Mucosa of rectum (tissue), 2 donors: ENCODE measurements at regions not wholly inside any gene's neighbourhood (a gene's known extent, or its start where the extent isn't known, plus 50 kb on each side); places are given as distances from the start of the nearest gene placed in this dataset.
"Not testable (repeated sequence)": the region's sequence is repeated elsewhere in the genome, so short reads cannot be mapped to it uniquely, and the experiment has no call there.

ENCODE experiments used
- H3K27ac ChIP-seq, 2 donors: one replicate each; pipeline ENCODE4 v1.7.0; 2013; ENCODE audit warnings: inconsistent platforms in 2 of 2, low read depth in 2 of 2, low read length in 2 of 2
- H3K27me3 ChIP-seq, 2 donors: one replicate each; pipeline ENCODE4 v1.7.0; 2013; ENCODE audit warnings: low read length in 2 of 2; ENCODE audit not compliant: control insufficient read depth in 2 of 2, insufficient read depth in 2 of 2
- H3K36me3 ChIP-seq, 2 donors: one replicate each; pipeline ENCODE4 v1.7.0; 2013; ENCODE audit warnings: low read length in 2 of 2; ENCODE audit not compliant: control insufficient read depth in 2 of 2, insufficient read depth in 2 of 2
- H3K4me1 ChIP-seq, 2 donors: one replicate each; pipeline ENCODE4 v1.7.0; 2013; ENCODE audit warnings: low read length in 2 of 2, mild to moderate bottlenecking in 1 of 2; ENCODE audit not compliant: control insufficient read depth in 2 of 2, insufficient read depth in 2 of 2
- H3K4me3 ChIP-seq, 2 donors: one replicate each; pipeline ENCODE4 v1.7.0; 2013; ENCODE audit warnings: low read length in 2 of 2
- H3K9ac ChIP-seq, 2 donors: one replicate each; pipeline ENCODE4 v1.7.0; 2013; ENCODE audit warnings: low read length in 2 of 2, low read depth in 1 of 2, mild to moderate bottlenecking in 1 of 2
- H3K9me3 ChIP-seq, 2 donors: one replicate each; pipeline ENCODE4 v1.7.0; 2013; ENCODE audit warnings: low read length in 2 of 2; ENCODE audit not compliant: control insufficient read depth in 2 of 2
- donor health status: healthy.
- donor health status: Normal muscosa, but diverticular disease.

GRCh38 chr12:58310368-58310767 is 369.0 kb downstream of the ATP23 start:
- Histone ChIP-seq H3K9ac (no peak overlapping the region), H3K4me1 (no peaks in the 10 kb centered on the region), H3K27me3 (no peaks in the 10 kb centered on the region), H3K9me3 (no peaks in the 10 kb centered on the region), H3K4me3 (no peak overlapping the region), H3K36me3 (no peaks in the 10 kb centered on the region), H3K27ac (no peak overlapping the region)

- H3K9me3 ChIP-seq, result no peaks in the 10 kb centered on the region
- H3K4me1 ChIP-seq, result no peaks in the 10 kb centered on the region
- H3K36me3 ChIP-seq, result no peaks in the 10 kb centered on the region
- H3K27me3 ChIP-seq, result no peaks in the 10 kb centered on the region
- H3K4me3 ChIP-seq, result no peak overlapping the region
- no peak overlapping the region for H3K27ac ChIP-seq
- no peak overlapping the region for H3K9ac ChIP-seq
Measured at GRCh38 chr12:58310809-58311622, 369.6 kb downstream of the ATP23 start.

- no peaks in the 10 kb centered on the region for H3K27me3 ChIP-seq
- no peak overlapping the region for H3K4me3 ChIP-seq
- no peaks in the 10 kb centered on the region for H3K9me3 ChIP-seq
- H3K27ac ChIP-seq, result no peak overlapping the region
- H3K9ac ChIP-seq, result no peak overlapping the region
- no peaks in the 10 kb centered on the region for H3K36me3 ChIP-seq
- H3K4me1 ChIP-seq, result no peaks in the 10 kb centered on the region
Measured at GRCh38 chr12:58313091-58313855, 371.9 kb downstream of the ATP23 start.

GRCh38 chr12:58314610-58315009 is 373.2 kb downstream of the ATP23 start:
- H3K27me3 ChIP-seq, result no peaks in the 10 kb centered on the region
- H3K4me1 ChIP-seq, result no peaks in the 10 kb centered on the region
- H3K27ac ChIP-seq, result no peak overlapping the region
- no peak overlapping the region for H3K4me3 ChIP-seq
- no peaks in the 10 kb centered on the region for H3K36me3 ChIP-seq
- no peak overlapping the region for H3K9ac ChIP-seq
- H3K9me3 ChIP-seq, result no peaks in the 10 kb centered on the region

GRCh38 chr12:58316926-58317325 is 375.6 kb downstream of the ATP23 start:
- no peak overlapping the region for H3K9ac ChIP-seq
- no peaks in the 10 kb centered on the region for H3K27me3 ChIP-seq
- no peaks in the 10 kb centered on the region for H3K9me3 ChIP-seq
- no peak overlapping the region for H3K4me3 ChIP-seq
- H3K27ac ChIP-seq, result no peak overlapping the region
- H3K4me1 ChIP-seq, result no peaks in the 10 kb centered on the region
- no peaks in the 10 kb centered on the region for H3K36me3 ChIP-seq

- Histone ChIP-seq H3K36me3 (no peaks in the 10 kb centered on the region), H3K4me1 (no peaks in the 10 kb centered on the region), H3K9me3 (no peaks in the 10 kb centered on the region), H3K9ac (no peak overlapping the region), H3K27me3 (no peaks in the 10 kb centered on the region), H3K27ac (no peak overlapping the region), H3K4me3 (no peak overlapping the region)
Measured at GRCh38 chr12:58321414-58321813, 380.0 kb downstream of the ATP23 start.

GRCh38 chr12:58323676-58324075 is 382.3 kb downstream of the ATP23 start:
- H3K9ac ChIP-seq, result no peak overlapping the region
- no peak overlapping the region for H3K4me3 ChIP-seq
- no peaks in the 10 kb centered on the region for H3K36me3 ChIP-seq
- H3K9me3 ChIP-seq, result no peaks in the 10 kb centered on the region
- no peak overlapping the region for H3K27ac ChIP-seq
- no peaks in the 10 kb centered on the region for H3K4me1 ChIP-seq
- no peaks in the 10 kb centered on the region for H3K27me3 ChIP-seq

GRCh38 chr12:58325561-58325960 is 384.2 kb downstream of the ATP23 start:
- Histone ChIP-seq H3K27me3 (no peaks in the 10 kb centered on the region), H3K27ac (no peak overlapping the region), H3K4me3 (no peak overlapping the region), H3K9me3 (no peaks in the 10 kb centered on the region), H3K36me3 (no peaks in the 10 kb centered on the region), H3K4me1 (no peaks in the 10 kb centered on the region), H3K9ac (no peak overlapping the region)

GRCh38 chr12:58326534-58326933 is 385.2 kb downstream of the ATP23 start:
- Histone ChIP-seq H3K9me3 (no peaks in the 10 kb centered on the region), H3K4me3 (no peak overlapping the region), H3K4me1 (no peaks in the 10 kb centered on the region), H3K27ac (no peak overlapping the region), H3K27me3 (no peaks in the 10 kb centered on the region), H3K36me3 (no peaks in the 10 kb centered on the region), H3K9ac (no peak overlapping the region)

- H3K4me1 ChIP-seq, H3K36me3 ChIP-seq, H3K27me3 ChIP-seq, H3K4me3 ChIP-seq, H3K9me3 ChIP-seq, H3K27ac ChIP-seq, H3K9ac ChIP-seq: not testable (repeated sequence)
Measured at GRCh38 chr12:58336581-58337242, 395.3 kb downstream of the ATP23 start.
